NCI-H2107 treated with DMSO at 0.1 percent for 48 hours (cell line): ENCODE measurements at regions not wholly inside any gene's neighbourhood (a gene's known extent, or its start where the extent isn't known, plus 50 kb on each side); places are given as distances from the start of the nearest gene placed in this dataset.
A peak's percentile ranks its signal among the peaks of the same experiment; 100 is the strongest.

ENCODE experiments used
- DNase-seq: peaks from one replicate; lab custom pipeline; 2025; ENCODE audit not compliant: unreplicated experiment; lab: John Stamatoyannopoulos, UW

DNA sequence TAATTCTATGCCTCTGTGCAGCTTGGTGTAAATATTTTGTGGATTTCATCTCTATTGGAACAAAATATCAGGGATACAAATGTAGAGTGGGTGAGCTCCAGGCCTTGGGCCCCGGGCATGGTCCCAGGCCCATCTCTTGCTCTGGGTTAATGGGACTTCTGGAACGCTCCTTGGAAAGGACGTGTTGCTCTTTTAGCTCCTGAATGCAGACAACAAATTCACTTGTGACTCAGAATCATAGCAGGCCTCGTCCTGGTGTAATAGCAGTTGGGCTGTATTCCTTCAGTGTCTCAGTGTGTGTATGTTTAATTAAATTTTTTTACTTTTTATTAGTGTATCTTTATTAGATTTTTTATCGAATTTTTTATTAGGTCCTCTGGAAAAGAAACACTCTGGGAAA, 266.7 kb upstream of the C2CD4B start:
- no peak for DNase-seq

DNA sequence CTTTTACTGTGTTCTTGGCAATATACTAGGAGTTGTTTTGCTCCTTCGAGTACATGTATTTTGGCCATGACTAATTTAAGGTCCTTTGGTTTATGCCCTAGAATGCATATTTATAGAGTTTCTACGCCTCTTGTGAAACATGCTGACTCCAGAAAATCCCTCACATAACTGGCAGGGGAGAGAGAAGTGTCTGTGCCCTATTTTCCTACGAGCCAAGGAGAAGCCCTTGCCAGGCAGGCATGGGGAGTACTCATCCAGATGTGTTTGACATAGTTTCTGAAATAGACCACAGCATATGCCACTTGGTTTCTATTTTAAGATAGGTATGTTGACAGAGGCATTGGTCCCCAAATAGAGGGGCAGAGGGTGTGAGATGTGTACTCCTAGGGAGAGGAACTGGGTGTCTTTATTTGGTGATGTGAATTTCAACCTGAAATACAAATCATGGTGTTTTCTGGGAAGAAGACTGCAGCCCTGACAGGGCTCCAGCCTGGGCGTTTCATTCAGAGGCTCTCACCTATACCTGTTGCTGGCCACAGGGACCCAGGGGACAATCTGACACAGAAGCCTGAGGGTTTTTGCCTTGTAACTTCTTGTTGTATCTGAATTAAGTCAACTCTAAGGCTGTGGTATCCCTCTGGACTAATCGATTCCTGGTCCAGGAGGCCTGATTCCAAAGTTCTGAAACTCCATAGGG, 267.8 kb upstream of the C2CD4B start:
- no peak for DNase-seq

DNA sequence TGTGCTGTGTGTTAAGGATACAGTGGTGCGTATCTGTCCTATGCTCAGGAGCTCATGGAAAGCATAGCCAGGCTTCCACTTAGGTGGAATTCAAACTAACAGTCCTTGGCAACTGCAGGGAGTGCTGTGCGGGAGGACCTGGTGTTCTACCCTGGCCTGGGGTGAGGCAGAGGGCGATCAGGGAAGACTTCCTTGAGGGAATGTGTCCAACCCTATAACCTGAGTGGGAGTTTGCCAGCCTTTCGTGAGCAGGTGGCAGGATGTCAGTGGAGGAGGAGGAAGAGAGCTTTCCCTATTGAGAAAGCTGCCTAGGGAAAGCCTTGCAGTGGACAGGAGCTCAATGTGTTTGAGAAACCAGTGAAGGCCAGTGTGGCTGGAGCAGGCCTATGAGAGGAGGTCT, 271.1 kb upstream of the C2CD4B start:
- DNase-seq = no peak

DNA sequence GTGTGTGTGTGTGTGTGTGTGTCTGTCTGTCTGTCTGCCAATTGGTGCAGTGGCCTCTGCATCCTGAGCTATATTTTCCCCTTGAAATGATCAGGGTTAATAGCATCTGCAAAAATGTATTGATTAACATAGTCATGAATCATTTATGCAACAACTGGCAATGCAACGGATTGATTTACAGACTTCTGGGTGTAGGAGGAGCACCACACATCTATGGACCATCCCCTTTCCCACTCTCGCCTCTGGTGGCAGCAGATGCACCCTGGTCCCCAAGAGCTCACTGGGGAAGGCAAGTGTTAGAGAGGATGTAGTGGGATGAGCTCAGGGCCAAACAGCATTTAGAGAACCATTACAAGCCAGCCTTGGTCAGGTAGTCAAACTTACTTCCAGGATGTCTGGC, 272.7 kb upstream of the C2CD4B start:
- no peak for DNase-seq

DNA sequence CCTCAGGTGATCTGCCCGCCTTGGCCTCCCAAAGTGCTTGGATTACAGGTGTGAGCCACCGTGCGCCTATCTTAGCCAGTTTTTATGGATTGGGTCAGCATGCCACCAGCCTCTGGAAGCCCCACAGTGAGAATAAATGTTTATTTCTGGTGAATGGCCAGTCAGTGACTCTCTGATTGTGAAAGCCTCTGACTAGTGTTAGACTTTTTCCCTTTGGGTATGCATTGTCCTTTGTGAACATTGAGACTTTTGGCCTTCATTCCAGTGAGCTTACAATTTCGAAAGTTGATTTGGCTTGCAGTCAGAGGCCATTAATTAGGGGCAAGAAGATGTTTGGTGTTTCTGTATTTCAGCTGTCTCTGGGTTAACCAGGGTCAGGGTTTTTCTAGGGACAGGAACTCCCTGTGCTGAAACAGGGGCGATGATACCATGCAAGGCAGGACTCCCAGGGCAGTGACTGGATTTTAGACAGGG, 274.5 kb upstream of the C2CD4B start:
- DNase-seq = no peak

DNA sequence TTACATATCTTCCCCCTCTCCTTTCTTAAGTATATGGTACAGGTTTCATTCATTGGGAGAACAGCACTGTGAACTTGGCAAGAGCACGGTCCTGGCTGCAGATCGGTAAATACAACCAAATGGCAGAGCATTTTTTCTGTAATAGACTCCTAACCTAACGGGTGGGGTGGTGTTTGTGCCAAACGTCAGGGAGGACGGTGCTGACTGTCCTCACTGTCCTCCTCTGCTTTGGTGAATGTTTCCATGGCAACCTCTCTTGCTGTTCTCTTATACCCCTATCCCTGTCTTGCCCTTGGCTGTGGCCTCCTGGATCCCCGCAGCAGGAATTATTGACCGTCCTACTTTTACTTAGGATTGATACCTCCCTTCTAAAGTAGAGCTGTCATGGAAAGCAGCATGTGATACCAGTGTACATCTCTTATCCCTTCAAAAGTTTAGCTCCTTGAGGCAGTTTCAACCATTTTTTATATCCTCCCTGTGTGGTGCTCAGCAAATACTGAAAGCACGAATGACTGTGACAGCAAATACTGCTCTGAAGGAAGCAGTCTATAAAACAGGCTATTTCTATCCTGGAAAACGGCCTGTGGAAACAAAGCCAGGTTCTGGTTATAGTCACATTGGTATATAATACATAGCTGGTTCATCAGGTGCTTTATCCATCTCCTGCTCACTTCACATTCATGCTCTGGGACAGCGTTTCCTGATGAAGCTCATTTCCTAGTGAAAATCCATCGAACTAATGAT, 275.4 kb upstream of the C2CD4B start:
- no peak for DNase-seq

DNA sequence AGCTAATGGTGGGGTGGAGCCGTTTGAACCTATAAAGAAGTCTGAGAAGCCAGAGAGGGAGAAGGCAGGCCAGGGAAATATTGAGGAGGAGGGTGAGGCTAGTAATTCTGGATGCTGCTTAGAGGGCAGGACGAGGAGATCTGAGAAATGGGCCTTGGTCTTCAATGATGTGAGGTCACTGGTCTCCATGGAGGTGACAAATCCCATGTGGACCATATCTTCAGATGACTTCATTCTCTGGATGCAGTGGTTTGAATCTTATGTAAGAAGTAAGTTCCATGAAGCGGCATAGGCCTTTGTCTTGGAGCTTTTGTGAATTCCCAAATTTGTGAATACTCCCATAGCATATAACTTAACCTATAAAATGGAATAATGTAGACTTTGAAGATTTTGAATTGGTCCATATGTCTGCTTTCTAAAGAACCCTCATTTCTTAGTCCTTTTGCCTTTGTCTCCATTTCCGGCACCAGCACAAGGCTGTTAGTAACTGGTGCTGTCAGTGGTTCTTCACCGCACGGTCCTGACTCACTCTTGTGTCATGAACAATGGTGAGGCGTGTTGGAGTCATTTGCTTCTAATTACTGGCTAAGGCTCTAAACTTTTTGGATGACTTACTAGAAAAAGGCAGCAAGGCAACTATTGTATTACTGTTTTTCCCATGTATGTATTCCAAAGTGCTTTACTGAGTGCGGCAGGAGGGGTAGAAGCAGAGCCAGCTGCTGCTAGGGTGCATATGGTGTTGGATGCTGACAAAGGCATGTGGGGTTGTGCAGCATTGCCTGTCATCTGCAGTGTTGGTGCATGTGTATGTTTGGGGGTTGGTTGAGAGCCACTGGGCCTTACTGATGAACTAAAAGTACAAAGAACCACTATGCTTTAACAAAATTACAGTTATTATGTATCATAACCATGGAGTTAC, 279.3 kb upstream of the C2CD4B start:
- DNase-seq = no peak

DNA sequence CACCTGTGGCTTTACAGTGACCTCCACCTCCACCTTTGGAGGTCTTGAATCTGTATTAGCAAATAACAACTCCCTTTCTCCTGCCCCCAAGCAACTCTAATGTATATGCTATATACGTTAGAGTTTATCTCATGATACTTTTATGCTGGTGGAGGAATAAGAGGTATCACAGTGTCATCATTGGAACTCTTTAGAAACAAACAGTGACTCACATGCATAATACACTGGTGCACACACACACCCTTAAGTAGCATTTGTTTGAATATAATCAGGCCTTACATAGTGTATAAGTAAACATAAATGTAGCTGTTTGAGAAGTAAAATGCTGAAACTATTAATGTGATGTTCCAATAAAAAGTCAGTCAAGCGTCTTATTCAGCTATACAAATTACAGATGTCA, 280.2 kb upstream of the C2CD4B start:
- DNase-seq = no peak

DNA sequence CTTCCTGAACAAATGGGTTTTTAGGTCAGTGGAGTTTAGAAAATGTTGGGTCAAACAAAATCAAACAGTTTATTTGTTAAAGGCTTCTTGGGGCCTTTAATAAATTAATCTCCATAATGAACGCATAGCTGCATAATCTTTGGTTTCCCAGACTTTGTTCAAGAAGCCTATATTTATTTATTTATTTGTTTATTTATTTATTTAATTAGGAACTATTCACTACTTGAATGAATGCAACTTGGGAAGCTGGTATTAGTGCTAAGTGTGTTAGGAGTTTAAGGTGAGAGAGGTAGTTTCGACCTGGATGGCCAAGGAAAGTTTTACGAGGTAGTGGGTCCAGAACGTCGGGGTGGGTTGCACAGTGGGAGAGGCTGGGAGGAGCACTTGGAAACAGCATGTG, 281.9 kb upstream of the C2CD4B start:
- no peak for DNase-seq

DNA sequence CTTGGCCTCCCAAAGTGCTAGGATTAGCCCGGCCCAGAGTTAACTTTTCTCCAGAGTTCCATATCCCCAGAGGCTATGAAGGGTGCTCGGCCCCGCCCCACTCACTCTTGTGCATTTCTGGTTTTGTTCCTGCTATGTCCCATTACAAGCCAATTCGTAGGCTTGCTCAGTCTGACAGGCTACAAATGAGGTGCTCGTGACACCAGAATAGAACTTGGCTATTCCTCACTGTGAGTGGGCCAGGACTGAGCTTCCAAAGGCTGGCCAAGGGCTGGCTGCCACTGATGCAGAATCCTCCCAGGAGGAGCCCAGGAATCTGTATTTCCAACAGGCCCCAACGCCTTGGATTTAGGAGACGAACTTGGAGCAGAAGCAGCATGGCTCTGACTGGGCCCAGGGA, 282.7 kb upstream of the C2CD4B start:
- DNase-seq = no peak

DNA sequence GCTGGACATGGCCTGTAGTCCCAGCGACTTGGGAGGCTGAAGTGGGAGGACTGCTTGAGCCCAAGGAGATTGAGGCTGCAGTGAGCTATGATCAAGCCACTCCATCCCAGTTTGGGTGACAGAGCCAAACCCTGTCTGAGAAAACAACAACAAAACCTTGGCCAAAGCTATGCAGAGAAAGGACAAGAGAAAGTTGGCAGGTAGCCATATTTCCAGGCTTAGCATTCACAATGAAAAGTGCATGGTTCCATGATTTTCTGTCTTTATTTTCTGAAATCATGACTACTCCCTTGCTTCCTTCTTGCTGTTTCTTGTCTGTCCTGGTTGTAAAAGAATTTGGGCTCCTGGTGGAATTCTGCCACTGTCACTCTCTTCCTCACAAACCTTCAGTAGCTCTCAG, 284.6 kb upstream of the C2CD4B start:
- DNase-seq = no peak

DNA sequence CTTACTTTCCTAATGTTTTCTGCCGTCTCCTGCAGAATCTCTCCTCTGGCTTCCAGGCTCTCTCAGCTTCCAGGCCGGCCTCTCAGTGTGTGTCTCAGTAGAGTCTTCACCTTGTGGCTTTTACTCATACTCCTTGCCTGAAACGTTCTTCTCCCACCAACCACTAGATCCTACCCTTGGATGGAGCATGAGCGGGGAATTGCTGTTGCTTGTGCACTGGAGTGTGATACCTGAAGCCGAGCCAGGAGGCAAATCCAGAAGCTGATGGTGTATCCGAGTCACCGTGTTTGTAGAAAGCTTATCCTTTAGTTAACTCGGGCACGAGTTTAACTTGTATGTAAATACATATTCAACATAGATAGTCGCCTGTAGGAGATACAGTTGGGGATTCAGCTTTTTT, 285.0 kb upstream of the C2CD4B start:
- DNase-seq = no peak

DNA sequence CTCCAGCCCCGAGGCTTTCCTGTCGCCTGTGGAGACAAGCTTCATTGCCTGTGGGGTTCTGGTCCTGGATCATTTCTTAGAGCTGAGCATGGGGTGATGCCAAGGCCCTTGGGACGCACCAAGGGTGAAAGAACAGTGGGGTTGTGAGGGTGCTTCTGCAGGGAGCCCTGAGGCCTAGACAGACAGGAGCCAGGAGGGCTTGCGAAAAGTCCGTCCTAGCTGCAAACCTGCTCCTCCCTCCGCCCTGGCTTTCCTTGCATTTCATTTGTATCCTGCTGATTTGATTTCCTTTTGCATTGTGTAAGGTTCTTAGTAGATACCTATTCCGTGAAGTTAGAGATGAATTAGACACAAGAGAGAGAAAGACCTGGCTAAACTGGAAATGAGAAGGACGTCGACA, 286.9 kb upstream of the C2CD4B start:
- no peak for DNase-seq

DNA sequence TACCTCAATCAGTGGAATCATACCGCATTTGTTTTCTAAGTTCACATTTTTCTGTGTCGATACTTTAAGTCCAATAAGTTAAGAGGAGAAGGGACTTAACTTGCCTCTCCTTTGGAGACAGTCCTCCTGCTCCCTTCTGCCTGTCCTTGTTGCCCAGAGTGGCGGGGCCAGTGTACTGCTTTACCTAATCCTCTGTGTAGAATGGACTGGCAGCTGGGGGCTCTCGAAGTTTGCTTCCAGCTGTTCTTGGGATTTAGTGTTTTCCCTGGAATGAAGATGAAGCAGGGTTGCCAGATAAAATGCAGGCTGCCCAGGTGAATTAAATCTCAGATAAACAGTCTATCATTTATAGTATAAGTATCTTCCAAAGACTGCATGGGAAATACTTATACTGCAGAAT, 287.6 kb upstream of the C2CD4B start:
- no peak for DNase-seq

DNA sequence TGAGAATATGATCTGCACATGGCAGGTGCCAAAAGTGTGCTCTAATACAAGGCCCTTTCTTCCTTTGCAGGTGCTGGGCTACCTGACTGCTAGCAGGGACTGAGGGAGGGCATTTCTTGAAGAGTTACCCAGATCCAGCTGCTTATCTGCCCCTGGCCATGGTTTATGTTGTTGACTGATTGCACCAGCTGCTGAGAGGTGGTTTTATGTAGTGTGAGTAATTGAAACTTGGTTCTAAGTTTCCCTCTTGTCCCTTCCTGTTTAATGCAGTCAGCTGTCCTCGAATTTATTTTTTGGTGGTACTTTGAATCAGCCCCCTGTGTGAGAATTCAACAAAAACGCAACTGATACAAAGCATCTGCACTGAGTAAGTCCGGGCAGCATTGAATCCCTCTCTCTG, 288.3 kb upstream of the C2CD4B start:
- peak; percentile 52 for DNase-seq

DNA sequence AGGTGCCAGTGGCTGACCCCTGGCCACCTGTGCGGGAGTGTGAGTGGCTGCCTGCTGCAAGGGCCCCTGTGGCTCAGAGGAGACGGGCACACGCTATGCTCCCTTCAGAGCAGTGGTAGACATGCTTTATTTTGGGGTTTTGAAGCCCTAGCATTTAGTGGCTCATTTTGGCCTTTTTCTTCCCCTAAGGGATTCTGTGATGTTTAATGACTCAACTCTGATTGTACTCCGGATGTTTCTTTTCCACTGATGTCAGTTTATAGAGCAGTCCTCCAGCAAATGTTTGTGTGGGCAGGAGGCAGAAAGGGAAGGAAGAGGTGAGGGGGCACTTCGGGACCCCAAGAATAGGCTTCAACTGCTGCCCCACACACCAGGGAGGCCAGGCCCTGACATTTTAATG, 288.9 kb upstream of the C2CD4B start:
- DNase-seq = no peak

DNA sequence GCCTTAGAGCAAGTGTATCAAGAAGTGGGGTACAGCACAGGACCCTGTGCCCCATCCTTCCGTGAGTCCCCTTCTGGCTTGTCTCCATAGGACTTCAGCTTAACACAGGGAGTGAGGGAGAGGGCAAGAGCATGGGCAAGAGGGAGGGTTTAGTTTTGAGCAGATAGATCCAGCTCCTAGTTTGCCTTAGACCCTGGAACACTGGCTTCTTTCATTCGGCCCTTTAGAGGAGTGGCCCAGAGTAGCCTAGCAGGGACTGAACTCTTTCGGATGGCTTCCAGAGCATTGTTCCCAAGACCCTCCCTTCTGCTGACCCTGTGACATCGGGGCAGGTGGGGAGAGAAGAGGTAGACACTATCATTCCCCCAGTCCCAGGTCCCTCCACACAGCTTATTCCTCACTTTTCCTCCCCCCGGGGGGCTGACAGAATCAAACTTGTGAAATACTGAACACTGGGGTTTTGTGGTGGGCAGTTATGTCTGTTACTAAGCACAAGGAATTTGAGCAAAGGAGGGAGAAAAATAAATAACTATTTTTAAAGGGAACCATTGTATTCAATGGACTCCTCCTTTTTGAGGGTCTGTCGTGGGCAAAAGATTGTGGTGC, 289.6 kb upstream of the C2CD4B start:
- no peak for DNase-seq

DNA sequence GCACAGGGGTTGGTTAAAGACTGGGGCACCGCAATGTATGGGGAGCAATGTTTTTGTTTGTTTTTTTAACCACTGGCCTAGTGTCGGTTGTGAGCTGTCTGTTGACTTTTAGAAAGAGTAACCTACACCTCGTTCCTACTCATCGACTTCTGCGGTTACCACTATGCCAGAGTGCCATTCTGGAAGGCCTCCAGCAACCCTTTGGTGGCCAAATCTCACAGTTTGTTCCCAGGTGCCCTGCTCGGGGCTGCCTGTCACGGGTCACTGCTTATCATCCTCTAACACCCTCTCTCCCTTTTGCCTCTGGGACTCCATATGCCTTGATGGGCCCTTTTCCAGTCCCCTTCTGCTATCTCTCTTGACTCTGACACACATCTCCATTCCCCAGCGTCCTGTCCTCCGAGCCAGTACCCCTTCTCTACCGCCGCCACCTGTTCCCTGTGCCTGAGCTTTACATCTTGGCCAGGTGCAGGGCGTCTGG, 290.4 kb upstream of the C2CD4B start:
- DNase-seq = peak; percentile 86

DNA sequence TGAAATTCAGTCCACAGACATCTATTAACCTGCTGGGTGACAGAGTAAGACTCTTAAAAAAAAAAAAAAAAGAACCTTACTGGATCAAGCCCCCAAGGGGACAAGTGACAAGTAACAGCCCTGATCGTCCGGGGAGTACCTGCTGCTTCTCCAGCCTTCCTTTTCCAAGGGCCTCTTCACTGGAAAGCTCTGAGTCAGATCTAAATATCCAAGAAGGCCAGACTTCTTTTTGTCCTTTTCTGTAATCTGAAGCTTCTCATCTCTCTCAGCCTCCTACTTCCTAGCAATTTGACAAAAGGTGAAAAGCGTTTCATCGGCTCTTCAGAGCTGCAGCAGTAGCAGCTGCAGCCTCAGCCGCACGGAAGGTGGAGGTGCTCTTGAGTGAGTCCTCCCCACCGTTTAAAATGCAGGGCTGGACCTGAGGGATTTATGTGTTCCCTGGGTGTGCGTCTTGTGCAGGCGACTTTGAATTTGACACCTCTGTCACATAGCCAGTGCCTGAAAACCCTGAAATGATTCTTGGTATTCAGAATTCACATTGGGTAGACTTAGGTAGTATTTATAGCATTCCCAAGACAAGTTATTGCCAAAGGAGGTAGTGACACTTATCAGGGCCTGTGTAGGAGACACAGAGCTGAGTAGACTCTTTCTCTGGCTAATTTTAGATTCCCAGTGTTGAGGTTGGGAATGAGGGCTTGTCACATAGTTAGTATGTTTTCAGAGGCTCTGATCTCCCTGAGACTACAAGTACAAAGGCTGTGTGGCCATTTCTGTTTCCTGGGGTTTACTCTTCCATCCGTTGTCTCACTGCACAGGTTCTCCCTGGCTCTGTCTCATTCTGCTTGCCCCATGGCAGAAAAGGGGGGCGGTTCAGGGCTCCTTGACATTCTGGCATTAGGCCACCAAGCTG, 291.2 kb upstream of the C2CD4B start:
- DNase-seq = peak; percentile 67

DNA sequence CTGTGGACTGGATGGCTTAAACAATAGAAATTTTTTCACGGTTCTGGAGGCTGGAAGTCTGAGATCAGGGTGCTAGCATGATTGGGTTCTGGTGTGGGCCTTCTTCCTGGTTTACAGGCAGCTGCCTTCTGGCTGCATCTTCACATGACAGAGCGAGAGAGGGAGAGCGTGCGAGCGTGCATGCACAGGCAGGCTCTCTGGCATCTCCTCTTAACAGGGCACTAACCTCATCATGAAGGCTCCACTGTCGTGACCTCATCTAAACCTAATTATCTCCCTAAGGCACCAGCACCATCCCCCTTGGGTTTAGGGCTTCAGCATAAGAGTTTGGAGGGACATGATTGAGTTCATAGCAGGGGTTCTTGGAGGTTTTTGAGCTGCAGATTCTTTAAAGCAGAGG, 292.0 kb upstream of the C2CD4B start:
- no peak for DNase-seq
